Neural progenitor cell (in vitro differentiated cells): ENCODE measurements at regions not wholly inside any gene's neighbourhood (a gene's known extent, or its start where the extent isn't known, plus 50 kb on each side); places are given as distances from the start of the nearest gene placed in this dataset.

Experiments used
- DNase-seq: peaks from one replicate; pipeline ENCODE4 v3.0.0-alpha.2; 2016; ENCODE audit warnings: low spot score
- H2AFZ ChIP-seq: fragments of 200-600 bp; sonication (generic); replicated peaks from 2 replicates; pipeline ENCODE4 v1.6.1; 2016; ENCODE audit warnings: antibody characterized with exemption
- H3F3A ChIP-seq: fragments of 200-600 bp; sonication (generic); 2 replicates; pipeline ENCODE4 v1.6.1; 2016; ENCODE audit warnings: antibody characterized with exemption, low read depth
- H3K27ac ChIP-seq: fragments of 200-600 bp; sonication (generic); 2 replicates; pipeline ENCODE4 v1.5.1; 2016; ENCODE audit warnings: mild to moderate bottlenecking
- H3K27me3 ChIP-seq: fragments of 200-600 bp; sonication (generic); 2 replicates; pipeline ENCODE4 v1.6.1; 2016; ENCODE audit warnings: mild to moderate bottlenecking, moderate library complexity
- H3K36me3 ChIP-seq: fragments of 200-600 bp; sonication (generic); 2 replicates; pipeline ENCODE4 v1.5.1; 2016
- H3K4me1 ChIP-seq: fragments of 200-600 bp; sonication (generic); 2 replicates; pipeline ENCODE4 v1.6.1; 2016; ENCODE audit warnings: mixed run types
- H3K4me2 ChIP-seq: fragments of 200-600 bp; sonication (generic); 2 replicates; pipeline ENCODE4 v1.6.1; 2016
- H3K4me3 ChIP-seq: fragments of 200-600 bp; sonication (generic); 2 replicates; pipeline ENCODE4 v1.5.1; 2016
- H3K79me2 ChIP-seq: fragments of 200-600 bp; sonication (generic); 2 replicates; pipeline ENCODE4 v1.6.1; 2016; ENCODE audit warnings: low read depth
- H3K9ac ChIP-seq: fragments of 200-600 bp; sonication (generic); 2 replicates; pipeline ENCODE4 v1.6.1; 2016
- H3K9me3 ChIP-seq: fragments of 200-600 bp; sonication (generic); 2 replicates; pipeline ENCODE4 v1.5.1; 2016; ENCODE audit warnings: low read depth
- H4K20me1 ChIP-seq: fragments of 200-600 bp; sonication (generic); 2 replicates; pipeline ENCODE4 v1.6.1; 2016; ENCODE audit warnings: low read depth
- H3K27ac Mint-ChIP-seq: 3 replicates; pipeline ENCODE4 v1.8.0; 2021; ENCODE audit warnings: mixed read lengths
- H3K27me3 Mint-ChIP-seq: 2 replicates; pipeline ENCODE4 v1.8.0; 2022; ENCODE audit warnings: low read depth, mild to moderate bottlenecking, inconsistent platforms, moderate library complexity, mixed read lengths; ENCODE audit not compliant: insufficient read depth
- H3K36me3 Mint-ChIP-seq: 3 replicates; pipeline ENCODE4 v1.8.0; 2021; ENCODE audit warnings: mixed read lengths
- H3K4me1 Mint-ChIP-seq: 3 replicates; pipeline ENCODE4 v1.8.0; 2021; ENCODE audit warnings: mixed read lengths
- H3K4me3 Mint-ChIP-seq: 3 replicates; pipeline ENCODE4 v1.8.0; 2021; ENCODE audit warnings: mild to moderate bottlenecking, moderate library complexity, mixed read lengths
- H3K9me3 Mint-ChIP-seq: 3 replicates; pipeline ENCODE4 v1.8.0; 2020; ENCODE audit warnings: mixed read lengths
- CTCF ChIP-seq: fragments of 200-600 bp; sonication (generic); IDR thresholded peaks from 2 replicates; pipeline ENCODE4 v1.5.1; 2017; ENCODE audit warnings: antibody characterized with exemption, mild to moderate bottlenecking
- EZH2 ChIP-seq: fragments of 200-600 bp; sonication (generic); IDR thresholded peaks from 2 replicates; pipeline ENCODE4 v1.6.1; 2017; ENCODE audit warnings: antibody characterized with exemption, mild to moderate bottlenecking, moderate library complexity
- EZH2phosphoT487 ChIP-seq: fragments of 200-600 bp; sonication (generic); IDR thresholded peaks from 2 replicates; pipeline ENCODE4 v1.6.1; 2017; ENCODE audit warnings: antibody characterized with exemption

DNA sequence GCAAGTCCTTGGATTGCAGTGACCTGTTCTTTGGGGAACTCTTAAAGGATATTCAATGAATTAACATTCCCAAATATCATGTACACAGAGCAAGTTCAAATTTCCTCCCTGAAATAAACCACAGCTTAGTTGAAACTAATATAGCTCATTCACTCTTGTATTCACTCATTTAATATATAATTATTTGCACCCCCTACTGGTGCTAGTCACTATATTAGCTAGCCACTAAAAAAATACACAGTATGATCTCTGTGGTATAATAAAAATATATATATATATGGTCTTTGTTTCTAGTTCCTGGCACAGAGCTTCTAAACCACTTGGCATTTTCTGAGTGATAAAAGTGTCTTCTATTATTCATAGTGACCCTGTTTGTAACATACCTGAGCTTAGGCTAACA is 177.3 kb upstream of the LYPLAL1 start:
- no peaks in the 10 kb centered on the region for H3K9me3 Mint-ChIP-seq

DNA sequence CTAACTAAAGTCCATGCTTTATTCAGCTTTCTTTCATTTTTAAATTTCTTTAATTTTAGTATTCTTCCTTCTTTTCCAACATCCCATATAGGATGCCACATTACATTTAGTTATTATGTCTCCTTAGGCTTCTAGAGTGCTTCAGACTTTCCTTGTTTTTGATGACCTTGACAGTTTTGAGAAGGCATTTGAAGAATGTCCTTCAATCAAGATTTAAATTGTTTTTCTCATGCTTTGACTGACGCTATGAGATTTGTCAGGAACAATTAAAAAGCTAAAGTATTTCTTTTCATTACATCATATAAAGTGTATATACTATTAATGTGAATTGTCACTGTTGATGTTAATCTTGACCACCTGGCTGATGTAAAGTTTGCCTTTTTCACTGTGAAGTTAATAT is 173.7 kb upstream of the LYPLAL1 start:
- DNase-seq: no peak
- Histone ChIP-seq H3K27me3 (no peaks in the 10 kb centered on the region), H3F3A (no peaks in the 10 kb centered on the region), H2AFZ (no peak overlapping the region), H3K4me3 (no peak overlapping the region), H3K36me3 (no peaks in the 10 kb centered on the region), H3K9ac (no peak overlapping the region), H3K79me2 (no peaks in the 10 kb centered on the region), H3K4me2 (no peak overlapping the region), H3K9me3 (no peaks in the 10 kb centered on the region), H3K27ac (no peak overlapping the region), H3K4me1 (no peaks in the 10 kb centered on the region), H4K20me1 (no peaks in the 10 kb centered on the region)
- Mint-ChIP-seq H3K36me3 (no peaks in the 10 kb centered on the region), H3K27me3 (peaks cover 1% of the 10 kb centered on the region), H3K9me3 (peaks cover 7% of the 10 kb centered on the region), H3K27ac (no peak overlapping the region), H3K4me1 (no peaks in the 10 kb centered on the region), H3K4me3 (no peak overlapping the region)
- TF ChIP-seq CTCF (no peak), EZH2phosphoT487 (no peak), EZH2 (no peak)

More for the DNA sequence above, 177.3 kb upstream of the LYPLAL1 start:
- H3K4me1 ChIP-seq: no peaks in the 10 kb centered on the region
- H3K27me3 ChIP-seq: no peaks in the 10 kb centered on the region
- H3K36me3 ChIP-seq: no peaks in the 10 kb centered on the region
- no peak overlapping the region for H3K4me3 ChIP-seq
- no peaks in the 10 kb centered on the region for H3K4me1 Mint-ChIP-seq
- TF ChIP-seq EZH2 (no peak), EZH2phosphoT487 (no peak), CTCF (peak; percentile 7)
- H3K27me3 Mint-ChIP-seq: no peaks in the 10 kb centered on the region
- no peak overlapping the region for H3K9ac ChIP-seq
- DNase-seq: no peak
- H3K27ac ChIP-seq: no peak overlapping the region
- H3K79me2 ChIP-seq: no peaks in the 10 kb centered on the region
- H3K36me3 Mint-ChIP-seq: no peaks in the 10 kb centered on the region
- H3K9me3 ChIP-seq: no peaks in the 10 kb centered on the region
- no peak overlapping the region for H3K4me3 Mint-ChIP-seq
- H4K20me1 ChIP-seq: no peaks in the 10 kb centered on the region
- H3F3A ChIP-seq: no peaks in the 10 kb centered on the region
- no peak overlapping the region for H3K4me2 ChIP-seq
- no peak overlapping the region for H3K27ac Mint-ChIP-seq
- no peak overlapping the region for H2AFZ ChIP-seq

DNA sequence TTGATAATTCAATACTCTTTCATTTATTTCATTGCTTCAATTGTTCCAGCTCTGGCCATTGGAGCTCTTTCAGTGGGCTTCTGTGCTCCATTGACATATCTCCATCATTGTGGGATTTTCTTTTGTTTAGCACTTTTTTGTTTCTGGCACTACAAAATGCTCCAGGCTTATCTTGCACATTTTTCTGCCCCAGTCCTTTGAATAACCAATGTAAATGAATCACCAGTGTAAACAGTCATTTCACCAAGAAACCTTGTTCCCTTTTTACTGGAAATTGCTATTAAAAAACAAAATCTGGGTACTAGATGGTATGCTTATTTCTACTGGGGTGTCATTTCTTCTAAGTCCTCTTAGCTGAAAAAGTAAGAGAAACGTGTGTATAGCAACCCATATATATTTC is 173.0 kb upstream of the LYPLAL1 start:
- Histone ChIP-seq H3K79me2 (no peaks in the 10 kb centered on the region), H3K4me3 (no peak overlapping the region), H3K4me2 (no peak overlapping the region), H3K27ac (no peak overlapping the region), H3K9me3 (no peaks in the 10 kb centered on the region), H2AFZ (no peak overlapping the region), H4K20me1 (no peaks in the 10 kb centered on the region), H3F3A (no peaks in the 10 kb centered on the region), H3K36me3 (no peaks in the 10 kb centered on the region), H3K4me1 (no peaks in the 10 kb centered on the region), H3K27me3 (no peaks in the 10 kb centered on the region), H3K9ac (no peak overlapping the region)
- Mint-ChIP-seq H3K36me3 (no peaks in the 10 kb centered on the region), H3K4me1 (no peaks in the 10 kb centered on the region), H3K9me3 (peaks cover 9% of the 10 kb centered on the region), H3K27me3 (peaks cover 2% of the 10 kb centered on the region), H3K27ac (no peak overlapping the region), H3K4me3 (no peak overlapping the region)
- no peak for DNase-seq
- TF ChIP-seq EZH2: no peak
- no peak for TF ChIP-seq CTCF
- no peak for TF ChIP-seq EZH2phosphoT487

GRCh38 chr1:219010720-219011119 is 163.0 kb upstream of the LYPLAL1 start:
- no peak overlapping the region for H3K4me3 ChIP-seq
- no peaks in the 10 kb centered on the region for H3K27me3 ChIP-seq
- Mint-ChIP-seq H3K36me3 (no peaks in the 10 kb centered on the region), H3K4me1 (no peaks in the 10 kb centered on the region), H3K27me3 (peaks cover 2% of the 10 kb centered on the region), H3K27ac (no peak overlapping the region), H3K9me3 (peaks cover 2% of the 10 kb centered on the region), H3K4me3 (no peak overlapping the region)
- H2AFZ ChIP-seq: peak overlapping the region; percentile 22
- no peak overlapping the region for H3K4me2 ChIP-seq
- H4K20me1 ChIP-seq: no peaks in the 10 kb centered on the region
- DNase-seq: no peak
- no peak overlapping the region for H3K9ac ChIP-seq
- no peaks in the 10 kb centered on the region for H3F3A ChIP-seq
- H3K4me1 ChIP-seq: no peaks in the 10 kb centered on the region
- H3K9me3 ChIP-seq: no peaks in the 10 kb centered on the region
- H3K27ac ChIP-seq: no peak overlapping the region
- no peak for TF ChIP-seq CTCF
- no peak for TF ChIP-seq EZH2phosphoT487
- no peak for TF ChIP-seq EZH2
- no peaks in the 10 kb centered on the region for H3K79me2 ChIP-seq
- no peaks in the 10 kb centered on the region for H3K36me3 ChIP-seq
